NCI-H1105 treated with DMSO at 0.1 percent for 48 hours (cell line): ENCODE measurements at regions not wholly inside any gene's neighbourhood (a gene's known extent, or its start where the extent isn't known, plus 50 kb on each side); places are given as distances from the start of the nearest gene placed in this dataset.
"Not testable (repeated sequence)": the region's sequence is repeated elsewhere in the genome, so short reads cannot be mapped to it uniquely, and the experiment has no call there.

Experiments used
- DNase-seq: peaks from one replicate; lab custom pipeline; 2025; lab: John Stamatoyannopoulos, UW

- no peak for DNase-seq
These were observed 365.8 kb upstream of the JARID2 start for GRCh38 chr6:14880052-14880451.

- no peak for DNase-seq
These were observed 365.2 kb upstream of the JARID2 start for GRCh38 chr6:14880677-14881076.

GRCh38 chr6:14881398-14881797, 364.5 kb upstream of the JARID2 start:
- DNase-seq, result no peak

GRCh38 chr6:14882394-14883026, 363.4 kb upstream of the JARID2 start:
- no peak for DNase-seq

DNA sequence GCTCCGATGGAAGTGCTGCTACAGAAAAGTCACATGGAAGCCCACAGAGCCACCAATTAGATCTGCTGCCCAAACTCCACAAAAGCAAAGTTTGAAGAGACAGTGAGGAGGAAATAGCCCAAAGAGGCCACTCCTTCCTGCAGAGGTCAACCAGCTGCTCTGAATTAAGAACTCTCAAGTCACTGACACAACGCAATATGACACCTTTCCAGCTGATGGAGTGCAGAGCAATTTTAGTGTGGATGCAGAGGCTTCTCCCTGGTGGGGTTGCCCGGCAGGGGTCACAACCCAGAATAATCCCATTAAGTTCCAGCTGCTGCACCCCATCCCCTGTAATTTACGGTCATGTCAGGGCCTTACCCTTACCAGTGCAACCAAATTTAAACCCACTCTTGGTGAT, 361.9 kb upstream of the JARID2 start:
- DNase-seq, result no peak

- no peak for DNase-seq
These were observed 360.4 kb upstream of the JARID2 start for GRCh38 chr6:14885498-14885897.

GRCh38 chr6:14887181-14887580, 358.7 kb upstream of the JARID2 start:
- no peak for DNase-seq

DNA sequence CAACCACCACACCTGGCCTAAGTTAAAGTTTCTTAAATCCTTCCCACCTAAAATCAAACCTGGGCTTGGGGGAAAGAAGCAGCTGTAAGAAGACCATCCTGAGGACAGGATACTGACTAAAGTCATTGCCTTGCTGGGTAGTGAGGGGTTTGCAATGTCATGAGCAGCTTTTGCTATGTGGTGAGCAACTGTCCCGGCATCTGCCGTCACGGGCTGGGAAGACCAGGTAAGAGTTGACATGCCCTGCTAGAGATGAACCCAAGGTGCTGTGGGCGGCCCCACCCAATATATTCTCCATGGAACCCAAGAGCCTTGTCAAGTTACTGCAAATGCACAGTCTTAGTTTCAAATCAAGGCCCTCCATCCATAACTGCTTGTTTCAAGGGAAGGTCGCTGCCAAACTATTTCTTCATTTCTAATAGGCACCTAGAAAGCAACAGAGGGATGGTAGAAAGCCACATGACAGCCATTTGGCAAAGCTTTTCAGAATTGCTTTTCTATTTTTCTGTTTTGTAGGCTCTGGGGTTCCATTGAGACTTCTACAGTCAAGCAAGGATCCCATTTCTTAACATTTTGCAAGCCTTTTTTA, 357.8 kb upstream of the JARID2 start:
- no peak for DNase-seq

GRCh38 chr6:14888575-14889000, 357.3 kb upstream of the JARID2 start:
- no peak for DNase-seq

DNA sequence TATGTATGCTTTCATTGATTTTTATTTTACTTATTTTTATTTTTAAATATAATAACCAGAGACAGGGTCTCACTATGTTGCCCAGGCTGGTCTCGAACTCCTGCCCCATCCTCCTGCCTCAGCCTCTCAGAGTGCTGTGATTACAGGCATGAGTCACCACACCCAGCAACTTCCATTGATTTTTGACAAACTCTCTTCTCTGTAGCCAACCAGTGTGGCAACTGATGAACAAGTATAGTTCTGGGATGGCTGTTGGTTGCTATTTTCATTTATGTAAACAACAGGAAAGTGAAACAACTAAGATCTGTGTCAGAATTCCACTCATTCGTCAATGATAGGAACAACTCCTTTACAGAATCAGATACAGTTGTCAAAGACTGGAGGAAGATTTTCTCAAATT, 356.7 kb upstream of the JARID2 start:
- DNase-seq, result no peak

GRCh38 chr6:14889611-14890593, 356.0 kb upstream of the JARID2 start:
- no peak for DNase-seq

GRCh38 chr6:14891820-14892375, 354.0 kb upstream of the JARID2 start:
- not testable (repeated sequence) for DNase-seq

DNA sequence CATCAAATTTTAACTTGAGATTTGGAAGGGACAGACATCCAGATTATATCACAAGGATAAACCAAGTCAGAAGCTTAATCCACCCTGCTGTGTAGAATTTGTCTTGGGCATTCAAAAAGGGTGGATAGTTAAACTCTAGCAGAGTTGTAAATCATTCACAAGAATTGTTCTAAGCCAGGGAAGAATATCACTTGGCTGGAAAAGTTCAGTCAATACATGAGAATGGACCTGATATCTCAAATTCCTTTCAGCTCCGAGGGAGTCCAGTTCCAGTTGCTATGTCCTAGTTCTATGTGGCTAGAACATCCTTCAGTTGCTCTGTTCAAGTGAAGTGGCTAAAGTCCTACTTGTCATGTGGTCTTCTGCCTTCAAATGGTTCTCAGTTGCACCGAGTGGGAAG, 351.8 kb upstream of the JARID2 start:
- DNase-seq, result no peak

- DNase-seq, result no peak
These were observed 349.4 kb upstream of the JARID2 start for GRCh38 chr6:14896475-14896874.

DNA sequence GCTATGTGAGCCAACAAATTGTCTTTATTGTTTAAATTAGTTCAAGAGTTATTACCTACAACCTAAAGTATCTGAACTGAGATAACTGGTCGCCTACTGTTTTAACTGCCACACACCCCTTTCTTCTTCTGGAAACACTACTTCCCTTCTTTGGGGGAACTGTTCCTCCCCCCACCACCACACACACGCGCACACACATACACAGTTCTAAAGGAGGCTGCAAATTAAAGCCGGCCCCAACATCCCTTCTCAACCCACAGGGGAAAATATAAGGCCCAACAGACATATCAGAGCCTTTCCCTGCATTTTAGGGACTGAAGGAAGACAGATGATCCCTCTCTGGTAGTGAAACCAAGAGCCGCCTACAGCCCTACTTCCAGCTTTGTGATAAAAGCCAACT, 348.0 kb upstream of the JARID2 start:
- no peak for DNase-seq

- DNase-seq, result not testable (repeated sequence)
These were observed 346.4 kb upstream of the JARID2 start for GRCh38 chr6:14899441-14899840.

GRCh38 chr6:14900919-14901318, 344.9 kb upstream of the JARID2 start:
- no peak for DNase-seq

DNA sequence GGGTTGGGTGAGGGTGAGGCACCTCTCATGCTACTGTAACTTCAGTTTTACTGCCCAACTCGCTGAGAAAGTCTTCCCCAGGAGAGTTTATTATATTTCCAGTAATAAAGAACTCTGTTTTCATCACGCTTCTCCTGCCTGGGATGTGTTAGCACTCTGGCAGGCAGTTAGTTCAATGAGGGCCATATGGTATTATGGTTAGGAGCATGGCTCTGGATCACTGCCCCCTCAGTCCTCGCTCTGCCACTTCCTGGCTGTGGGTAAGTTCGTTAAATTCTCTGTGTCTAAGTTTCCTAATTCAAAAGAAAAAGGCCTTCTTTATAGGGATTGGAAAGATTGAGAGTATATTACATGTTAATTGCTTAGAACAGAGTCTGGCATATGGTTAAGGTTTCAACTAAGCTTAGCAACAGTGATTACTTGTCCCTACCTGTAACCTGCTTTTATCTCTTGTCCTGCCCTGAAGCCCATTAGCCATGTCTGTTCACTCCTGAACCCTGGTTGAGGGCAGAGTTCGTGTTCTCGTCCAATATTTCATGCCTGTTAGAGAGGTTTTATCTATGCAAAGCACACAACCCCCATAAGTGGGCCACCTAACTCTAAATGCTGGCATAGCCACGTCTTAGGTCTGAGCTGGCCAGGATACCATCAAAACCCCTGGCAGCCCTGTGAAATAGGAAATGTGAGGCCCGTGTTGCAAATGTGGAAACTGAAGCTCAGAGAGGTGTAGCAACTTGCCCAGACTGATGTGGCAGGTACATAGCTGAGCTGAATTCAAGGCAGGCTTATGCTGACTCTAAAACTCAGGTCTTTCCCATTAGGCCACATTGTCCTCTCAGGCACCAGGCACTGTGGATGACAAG, 342.5 kb upstream of the JARID2 start:
- no peak for DNase-seq

DNA sequence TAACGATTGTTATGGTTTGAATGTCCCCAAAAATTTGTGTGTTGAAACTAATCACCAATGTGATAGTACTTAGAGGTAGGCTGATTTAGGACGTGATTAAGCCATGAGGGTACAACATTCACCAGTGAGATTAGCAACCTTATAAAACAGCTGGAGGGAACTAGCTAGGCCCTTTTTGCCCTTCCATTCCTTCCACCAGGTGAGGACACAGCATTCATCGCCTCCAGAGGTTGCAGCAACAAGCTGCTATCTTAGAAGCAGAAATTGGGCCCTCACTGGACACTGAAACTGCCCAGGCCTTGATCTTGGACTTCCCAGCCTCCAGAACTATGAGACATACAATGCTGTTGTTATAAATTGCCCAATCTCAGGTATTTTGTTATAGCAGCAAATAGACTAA, 340.7 kb upstream of the JARID2 start:
- DNase-seq, result no peak

DNA sequence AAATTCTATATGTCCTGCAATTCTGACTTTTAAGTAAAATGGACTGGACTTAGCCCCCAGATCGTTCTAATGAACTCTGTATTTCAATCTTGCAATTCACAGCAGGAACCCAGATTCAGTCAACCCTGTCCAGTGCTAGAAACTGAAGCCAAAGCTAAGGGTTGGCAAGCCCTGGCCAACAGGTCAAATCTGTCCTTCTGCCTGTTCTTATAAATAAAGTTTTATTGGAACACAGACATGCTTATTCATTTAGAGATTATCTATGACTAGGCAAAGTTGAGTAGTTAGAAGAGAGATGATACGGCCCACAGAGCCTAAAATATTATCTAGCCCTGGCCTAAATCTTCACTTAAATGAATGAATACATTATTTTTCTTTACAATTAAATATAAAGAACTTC, 339.2 kb upstream of the JARID2 start:
- no peak for DNase-seq

DNA sequence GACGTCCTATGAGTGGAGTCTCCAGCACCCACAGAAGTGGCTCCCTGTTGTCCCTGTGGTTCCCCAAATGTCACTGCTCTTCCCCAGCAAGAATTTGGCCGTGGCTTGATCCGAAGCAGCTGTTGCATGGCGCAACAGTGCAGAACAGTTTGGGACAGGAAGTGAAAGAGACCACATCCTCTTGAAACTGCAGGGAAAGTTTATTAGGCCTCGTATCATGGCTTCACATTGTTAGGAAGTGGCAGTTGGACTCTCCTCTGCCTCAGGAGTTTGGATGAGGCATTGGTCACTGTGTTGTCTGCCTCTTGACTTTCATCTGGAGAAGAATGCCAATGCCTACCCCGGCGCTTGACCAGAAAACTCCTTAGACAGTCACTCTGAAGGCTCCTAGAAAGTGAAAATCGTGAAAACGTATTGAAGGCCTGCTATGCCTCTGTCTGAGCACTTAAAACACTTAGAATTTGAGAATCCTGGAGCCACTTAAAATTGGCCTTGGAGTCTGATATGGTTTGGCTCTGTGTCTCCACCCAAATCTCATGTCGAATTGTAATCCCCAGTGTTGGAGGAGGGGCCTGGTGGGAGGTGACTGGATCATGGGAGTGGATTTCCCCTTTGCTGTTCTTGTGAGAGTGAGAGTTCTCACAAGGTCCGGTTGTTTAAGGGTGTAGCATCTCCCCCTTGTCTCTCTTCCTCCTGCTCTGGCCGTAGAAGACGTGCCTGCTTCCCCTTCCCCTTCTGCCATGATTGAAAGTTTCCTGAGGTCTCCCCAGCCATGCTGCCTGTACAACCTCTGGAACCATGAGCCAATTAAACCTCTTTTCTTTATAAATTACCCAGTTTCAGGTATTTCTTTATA, 334.9 kb upstream of the JARID2 start:
- no peak for DNase-seq
